ENCODE measurements at regions not wholly inside any gene's neighbourhood (a gene's known extent, or its start where the extent isn't known, plus 50 kb on each side); places are given as distances from the start of the nearest gene placed in this dataset.

DNA sequence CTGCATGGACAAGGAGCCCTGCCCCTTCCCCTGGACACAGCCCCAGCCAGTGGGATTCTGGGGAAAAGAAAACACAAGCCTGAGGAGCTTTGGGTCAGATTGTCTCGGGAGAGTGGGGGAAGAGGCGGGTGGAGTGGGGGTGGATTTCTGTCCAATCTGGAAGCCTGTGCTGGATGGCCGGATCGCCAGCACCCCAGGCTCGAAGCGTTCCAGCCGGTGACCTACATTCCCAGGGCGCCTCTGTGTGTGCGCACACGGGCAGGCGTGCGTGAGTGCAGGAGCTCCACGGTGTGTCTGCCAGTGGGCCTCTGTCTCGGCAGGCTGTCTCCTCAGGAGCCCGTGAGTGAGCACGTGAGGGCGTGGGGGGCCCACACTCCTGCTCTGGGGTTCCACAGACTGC lies 74.3 kb upstream of the DAB2IP start:
- Histone ChIP-seq H3K9me3 (ENCODE audit: control insufficient read depth, low read length) (no peaks in the 10 kb centered on the region), H3K36me3 (ENCODE audit: control insufficient read depth in 1 of 2, insufficient read depth in 2 of 2, low read length in 1 of 2) (no peaks in the 10 kb centered on the region), H3K27ac (ENCODE audit: low read depth in 1 of 2, low read length in 2 of 2) (no peak overlapping the region), H3K27me3 (ENCODE audit: control insufficient read depth in 1 of 2, insufficient read depth in 2 of 2, low read length in 1 of 2) (no peaks in the 10 kb centered on the region), H3K4me3 (ENCODE audit: low read length in 2 of 2) (no peak overlapping the region), H3K4me1 (ENCODE audit: control insufficient read depth in 1 of 2, insufficient read depth in 2 of 2, low read length in 2 of 2) (no peaks in the 10 kb centered on the region)
- ATAC-seq (ENCODE audit: low FRiP score) = no peak
- no peak for DNase-seq
- WGBS, 2 donors = 88 to 91% methylated on average over 16 to 17 of the region's 17 CpGs
- intact Hi-C loops (cut with DNase I) = no loop called here

GRCh38 chr9:121577572-121577971 lies 73.9 kb upstream of the DAB2IP start:
- no peak for DNase-seq
- H3K4me1 ChIP-seq (ENCODE audit: control insufficient read depth in 1 of 2, insufficient read depth in 2 of 2, low read length in 2 of 2) = no peaks in the 10 kb centered on the region
- no peaks in the 10 kb centered on the region for H3K9me3 ChIP-seq (ENCODE audit: control insufficient read depth, low read length)
- intact Hi-C loops (cut with DNase I) = no loop called here
- H3K36me3 ChIP-seq (ENCODE audit: control insufficient read depth in 1 of 2, insufficient read depth in 2 of 2, low read length in 1 of 2) = no peaks in the 10 kb centered on the region
- ATAC-seq (ENCODE audit: low FRiP score) = no peak
- no peak overlapping the region for H3K4me3 ChIP-seq (ENCODE audit: low read length in 2 of 2)
- WGBS, 2 donors = 87 to 90% methylated on average over 7 of the region's 7 CpGs
- no peaks in the 10 kb centered on the region for H3K27me3 ChIP-seq (ENCODE audit: control insufficient read depth in 1 of 2, insufficient read depth in 2 of 2, low read length in 1 of 2)
- H3K27ac ChIP-seq (ENCODE audit: low read depth in 1 of 2, low read length in 2 of 2) = no peak overlapping the region

DNA sequence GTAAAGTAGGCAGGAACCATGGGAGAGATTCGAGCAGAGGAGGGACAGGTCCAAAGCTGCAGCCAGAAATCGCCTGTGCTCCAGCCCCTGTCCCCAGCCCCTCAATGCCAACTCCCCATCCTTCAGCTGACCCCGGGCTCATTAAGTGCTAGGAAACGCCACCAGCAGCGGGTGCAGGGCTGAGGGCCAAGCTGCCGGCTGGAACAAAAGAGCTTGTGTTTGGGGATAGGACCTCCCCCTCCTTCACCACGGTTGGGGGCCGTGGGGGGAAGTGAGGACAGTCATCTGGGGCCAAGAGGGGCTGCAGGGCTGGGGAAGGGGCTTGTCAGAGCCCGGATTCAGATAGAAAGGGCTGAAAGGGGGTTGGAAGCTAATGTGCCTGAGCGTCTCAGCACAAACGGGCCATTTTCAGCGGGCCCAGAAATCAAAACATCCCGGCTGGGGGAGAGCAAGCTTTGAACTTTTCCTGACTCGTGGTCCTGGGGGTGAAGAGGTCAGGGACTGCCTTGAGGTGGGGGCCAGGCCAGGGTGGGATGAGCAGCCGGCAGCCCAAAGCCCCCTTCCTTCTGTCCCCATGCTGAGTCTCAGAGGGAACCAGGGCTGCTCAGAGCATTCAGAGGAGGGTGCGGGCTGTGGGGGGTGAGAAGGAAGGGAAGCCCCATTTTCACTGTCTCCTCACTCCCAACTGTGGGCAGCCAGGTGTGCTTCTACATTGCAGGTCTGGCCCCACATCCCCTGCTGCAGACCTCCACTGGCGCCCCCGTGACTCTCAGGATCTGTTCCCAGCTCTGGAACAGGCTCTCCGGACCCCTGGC lies 69.4 kb upstream of the DAB2IP start:
- Histone ChIP-seq H3K4me3 (ENCODE audit: low read length in 2 of 2) (no peak overlapping the region), H3K36me3 (ENCODE audit: control insufficient read depth in 1 of 2, insufficient read depth in 2 of 2, low read length in 1 of 2) (no peaks in the 10 kb centered on the region), H3K27ac (ENCODE audit: low read depth in 1 of 2, low read length in 2 of 2) (no peak overlapping the region), H3K4me1 (ENCODE audit: control insufficient read depth in 1 of 2, insufficient read depth in 2 of 2, low read length in 2 of 2) (no peaks in the 10 kb centered on the region), H3K9me3 (ENCODE audit: control insufficient read depth, low read length) (no peaks in the 10 kb centered on the region), H3K27me3 (ENCODE audit: control insufficient read depth in 1 of 2, insufficient read depth in 2 of 2, low read length in 1 of 2) (no peaks in the 10 kb centered on the region)
- no peak for ATAC-seq (ENCODE audit: low FRiP score)
- intact Hi-C loops (cut with DNase I) = no loop called here
- WGBS, 2 donors = 67 to 73% methylated on average over 19 of the region's 19 CpGs
- no peak for DNase-seq

DNA sequence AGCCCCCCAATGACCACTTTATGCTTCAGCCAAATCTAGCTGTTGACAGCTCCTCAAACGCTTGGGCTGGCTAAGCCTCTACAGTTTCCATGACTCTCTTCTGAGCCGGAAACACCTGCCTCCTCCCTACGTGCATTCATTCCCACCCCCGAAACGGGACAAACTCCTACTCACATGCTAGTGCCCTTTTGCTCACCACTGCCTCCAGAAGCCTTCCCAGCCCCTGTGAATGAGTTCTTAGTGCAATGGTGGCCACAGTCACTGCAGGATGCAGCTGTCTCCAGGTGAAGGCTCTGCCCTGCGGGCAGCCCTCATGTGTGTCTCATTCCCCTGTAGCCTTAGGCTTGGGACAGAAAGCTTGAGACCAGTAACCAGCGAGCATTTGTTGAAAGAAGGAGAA lies 68.8 kb upstream of the DAB2IP start:
- no peaks in the 10 kb centered on the region for H3K27me3 ChIP-seq (ENCODE audit: control insufficient read depth in 1 of 2, insufficient read depth in 2 of 2, low read length in 1 of 2)
- H3K4me3 ChIP-seq (ENCODE audit: low read length in 2 of 2) = no peak overlapping the region
- no peaks in the 10 kb centered on the region for H3K36me3 ChIP-seq (ENCODE audit: control insufficient read depth in 1 of 2, insufficient read depth in 2 of 2, low read length in 1 of 2)
- no peaks in the 10 kb centered on the region for H3K4me1 ChIP-seq (ENCODE audit: control insufficient read depth in 1 of 2, insufficient read depth in 2 of 2, low read length in 2 of 2)
- no peak for DNase-seq
- H3K27ac ChIP-seq (ENCODE audit: low read depth in 1 of 2, low read length in 2 of 2) = no peak overlapping the region
- 86 to 90% methylated on average over 7 of the region's 7 CpGs for WGBS, 2 donors
- no peak for ATAC-seq (ENCODE audit: low FRiP score)
- intact Hi-C loops (cut with DNase I) = no loop called here
- no peaks in the 10 kb centered on the region for H3K9me3 ChIP-seq (ENCODE audit: control insufficient read depth, low read length)

DNA sequence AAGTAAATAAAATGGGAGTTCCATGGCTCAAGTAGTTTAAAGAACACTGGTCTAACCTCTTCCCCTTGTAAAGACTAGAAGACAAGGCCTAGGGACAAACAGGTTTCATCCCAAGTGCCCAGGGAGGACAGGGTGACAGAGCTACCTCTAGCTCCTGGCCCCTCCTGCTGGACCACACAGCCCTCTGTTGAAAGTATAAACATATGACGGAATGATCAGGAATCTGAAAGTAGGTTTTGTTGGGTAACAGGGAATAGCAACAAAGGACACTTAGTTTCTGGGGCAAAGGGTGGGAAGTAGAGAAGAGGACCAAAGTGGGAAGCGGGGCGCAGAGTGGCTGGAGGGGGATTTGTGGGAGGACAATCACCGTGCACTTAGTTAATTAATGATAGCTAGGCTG lies 67.0 kb upstream of the DAB2IP start:
- H3K4me3 ChIP-seq (ENCODE audit: low read length in 2 of 2) = no peak overlapping the region
- H3K27ac ChIP-seq (ENCODE audit: low read depth in 1 of 2, low read length in 2 of 2) = no peak overlapping the region
- H3K4me1 ChIP-seq (ENCODE audit: control insufficient read depth in 1 of 2, insufficient read depth in 2 of 2, low read length in 2 of 2) = no peaks in the 10 kb centered on the region
- ATAC-seq (ENCODE audit: low FRiP score) (no peak), DNase-seq (no peak)
- no peaks in the 10 kb centered on the region for H3K36me3 ChIP-seq (ENCODE audit: control insufficient read depth in 1 of 2, insufficient read depth in 2 of 2, low read length in 1 of 2)
- intact Hi-C loops (cut with DNase I) = no loop called here
- 79 to 82% methylated on average over 4 of the region's 4 CpGs for WGBS, 2 donors
- H3K27me3 ChIP-seq (ENCODE audit: control insufficient read depth in 1 of 2, insufficient read depth in 2 of 2, low read length in 1 of 2) = no peaks in the 10 kb centered on the region
- no peaks in the 10 kb centered on the region for H3K9me3 ChIP-seq (ENCODE audit: control insufficient read depth, low read length)

- no peak overlapping the region for H3K4me3 ChIP-seq (ENCODE audit: low read length in 2 of 2)
- no peaks in the 10 kb centered on the region for H3K4me1 ChIP-seq (ENCODE audit: control insufficient read depth in 1 of 2, insufficient read depth in 2 of 2, low read length in 2 of 2)
- ATAC-seq (ENCODE audit: low FRiP score) = no peak
- no peak overlapping the region for H3K27ac ChIP-seq (ENCODE audit: low read depth in 1 of 2, low read length in 2 of 2)
- no peaks in the 10 kb centered on the region for H3K36me3 ChIP-seq (ENCODE audit: control insufficient read depth in 1 of 2, insufficient read depth in 2 of 2, low read length in 1 of 2)
- DNase-seq = no peak
- H3K27me3 ChIP-seq (ENCODE audit: control insufficient read depth in 1 of 2, insufficient read depth in 2 of 2, low read length in 1 of 2) = no peaks in the 10 kb centered on the region
- intact Hi-C loops (cut with DNase I) = no loop called here
- H3K9me3 ChIP-seq (ENCODE audit: control insufficient read depth, low read length) = no peaks in the 10 kb centered on the region
- WGBS, 2 donors = 92 to 93% methylated on average over 4 of the region's 4 CpGs
Measured at GRCh38 chr9:121587863-121588262, 63.6 kb upstream of the DAB2IP start.

GRCh38 chr9:121589986-121590385 lies 61.4 kb upstream of the DAB2IP start:
- Histone ChIP-seq H3K27ac (ENCODE audit: low read depth in 1 of 2, low read length in 2 of 2) (no peak overlapping the region), H3K9me3 (ENCODE audit: control insufficient read depth, low read length) (no peaks in the 10 kb centered on the region), H3K4me3 (ENCODE audit: low read length in 2 of 2) (no peak overlapping the region), H3K27me3 (ENCODE audit: control insufficient read depth in 1 of 2, insufficient read depth in 2 of 2, low read length in 1 of 2) (no peaks in the 10 kb centered on the region), H3K36me3 (ENCODE audit: control insufficient read depth in 1 of 2, insufficient read depth in 2 of 2, low read length in 1 of 2) (no peaks in the 10 kb centered on the region), H3K4me1 (ENCODE audit: control insufficient read depth in 1 of 2, insufficient read depth in 2 of 2, low read length in 2 of 2) (no peaks in the 10 kb centered on the region)
- intact Hi-C loops (cut with DNase I) = no loop called here
- DNase-seq = no peak
- 97% methylated on average over 4 to 5 of the region's 5 CpGs for WGBS, 2 donors
- ATAC-seq (ENCODE audit: low FRiP score) = no peak

- ATAC-seq (ENCODE audit: low FRiP score) (no peak), DNase-seq (no peak)
- Histone ChIP-seq H3K4me3 (ENCODE audit: low read length in 2 of 2) (no peak overlapping the region), H3K27ac (ENCODE audit: low read depth in 1 of 2, low read length in 2 of 2) (no peak overlapping the region), H3K36me3 (ENCODE audit: control insufficient read depth in 1 of 2, insufficient read depth in 2 of 2, low read length in 1 of 2) (no peaks in the 10 kb centered on the region), H3K9me3 (ENCODE audit: control insufficient read depth, low read length) (no peaks in the 10 kb centered on the region), H3K27me3 (ENCODE audit: control insufficient read depth in 1 of 2, insufficient read depth in 2 of 2, low read length in 1 of 2) (no peaks in the 10 kb centered on the region), H3K4me1 (ENCODE audit: control insufficient read depth in 1 of 2, insufficient read depth in 2 of 2, low read length in 2 of 2) (no peaks in the 10 kb centered on the region)
- 79 to 80% methylated on average over 2 of the region's 2 CpGs for WGBS, 2 donors
- intact Hi-C loops (cut with DNase I) = no loop called here
Measured at GRCh38 chr9:121592265-121592664, 59.2 kb upstream of the DAB2IP start.

GRCh38 chr9:121593066-121593465 lies 58.4 kb upstream of the DAB2IP start:
- 94 to 95% methylated on average over 7 of the region's 7 CpGs for WGBS, 2 donors
- H3K27ac ChIP-seq (ENCODE audit: low read depth in 1 of 2, low read length in 2 of 2) = no peak overlapping the region
- no peak for ATAC-seq (ENCODE audit: low FRiP score)

More at GRCh38 chr9:121593066-121593465, 58.4 kb upstream of the DAB2IP start:
- Histone ChIP-seq H3K4me1 (ENCODE audit: control insufficient read depth in 1 of 2, insufficient read depth in 2 of 2, low read length in 2 of 2) (no peaks in the 10 kb centered on the region), H3K27me3 (ENCODE audit: control insufficient read depth in 1 of 2, insufficient read depth in 2 of 2, low read length in 1 of 2) (no peaks in the 10 kb centered on the region), H3K36me3 (ENCODE audit: control insufficient read depth in 1 of 2, insufficient read depth in 2 of 2, low read length in 1 of 2) (no peaks in the 10 kb centered on the region), H3K9me3 (ENCODE audit: control insufficient read depth, low read length) (no peaks in the 10 kb centered on the region), H3K4me3 (ENCODE audit: low read length in 2 of 2) (no peak overlapping the region)
- no peak for DNase-seq
- intact Hi-C loops (cut with DNase I) = no loop called here

Measured in aorta (tissue), 5 donors.